ENCODE measurements at regions not wholly inside any gene's neighbourhood (a gene's known extent, or its start where the extent isn't known, plus 50 kb on each side); places are given as distances from the start of the nearest gene placed in this dataset.
"Not testable (repeated sequence)": the region's sequence is repeated elsewhere in the genome, so short reads cannot be mapped to it uniquely, and the experiment has no call there.

GRCh38 chr10:28763471-28764170 is 86.3 kb downstream of the BAMBI start:
- DNase-seq (ENCODE audit: low spot score, unreplicated experiment): no peak
- Mint-ChIP-seq H3K27me3 (no peaks in the 10 kb centered on the region), H3K27ac (no peak overlapping the region), H3K4me3 (ENCODE audit: low read depth) (no peak overlapping the region), H3K36me3 (ENCODE audit: insufficient read depth) (no peaks in the 10 kb centered on the region), H3K9me3 (ENCODE audit: low read depth) (no peaks in the 10 kb centered on the region), H3K4me1 (ENCODE audit: low read depth) (peaks cover 9% of the 10 kb centered on the region)
- no peak for TF ChIP-seq CTCF (IDR thresholded peaks at IDR 0.05; ENCODE audit: unreplicated experiment)

DNA sequence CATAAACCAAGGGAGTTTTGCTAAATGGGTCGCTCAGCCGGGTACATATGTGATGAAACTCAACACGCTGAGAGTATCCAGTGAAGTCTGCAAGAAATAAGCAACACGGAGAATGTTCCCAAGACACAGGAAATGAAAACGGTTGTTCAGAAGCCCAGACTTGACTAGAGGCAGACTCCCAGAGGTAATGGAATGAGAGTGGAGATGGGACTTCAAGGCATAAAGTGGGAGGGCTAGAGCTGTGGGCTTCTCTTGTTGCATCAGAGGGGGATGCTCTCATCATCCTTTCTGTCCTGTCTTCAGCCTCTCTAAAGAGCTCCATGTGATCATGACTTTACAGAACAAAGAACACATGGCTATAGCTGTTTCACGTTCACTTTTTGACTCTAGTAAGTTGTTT is 88.3 kb downstream of the BAMBI start:
- Mint-ChIP-seq H3K27me3 (no peaks in the 10 kb centered on the region), H3K36me3 (ENCODE audit: insufficient read depth) (no peaks in the 10 kb centered on the region), H3K4me3 (ENCODE audit: low read depth) (no peak overlapping the region), H3K27ac (no peak overlapping the region), H3K9me3 (ENCODE audit: low read depth) (no peaks in the 10 kb centered on the region), H3K4me1 (ENCODE audit: low read depth) (peaks cover 18% of the 10 kb centered on the region)
- no peak for DNase-seq (ENCODE audit: low spot score, unreplicated experiment)
- no peak for TF ChIP-seq CTCF (IDR thresholded peaks at IDR 0.05; ENCODE audit: unreplicated experiment)

DNA sequence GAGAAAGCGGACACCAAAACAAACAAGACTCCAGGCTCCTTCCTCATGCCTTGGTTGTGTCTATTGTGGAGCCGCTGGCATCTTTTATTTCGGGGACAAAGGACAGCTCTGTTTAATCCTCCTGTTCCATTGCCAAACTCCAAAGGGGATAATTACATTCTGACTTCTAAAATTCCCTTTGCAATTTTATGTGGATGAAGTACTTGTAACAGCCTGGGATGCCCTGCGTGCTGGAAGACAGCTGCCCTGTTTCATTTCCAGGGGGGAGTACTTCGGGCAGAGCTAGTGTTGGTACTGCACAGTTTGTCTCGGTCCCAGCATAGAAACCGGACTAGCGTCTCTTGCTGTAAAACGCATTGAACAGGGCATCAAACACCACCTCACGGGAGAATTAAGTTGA is 90.9 kb downstream of the BAMBI start:
- H3K27ac Mint-ChIP-seq: no peak overlapping the region
- no peak for DNase-seq (ENCODE audit: low spot score, unreplicated experiment)
- H3K36me3 Mint-ChIP-seq (ENCODE audit: insufficient read depth): no peaks in the 10 kb centered on the region
- no peak overlapping the region for H3K4me3 Mint-ChIP-seq (ENCODE audit: low read depth)
- no peak for TF ChIP-seq CTCF (IDR thresholded peaks at IDR 0.05; ENCODE audit: unreplicated experiment)
- no peaks in the 10 kb centered on the region for H3K9me3 Mint-ChIP-seq (ENCODE audit: low read depth)
- no peaks in the 10 kb centered on the region for H3K27me3 Mint-ChIP-seq
- peaks cover 17% of the 10 kb centered on the region for H3K4me1 Mint-ChIP-seq (ENCODE audit: low read depth)

DNA sequence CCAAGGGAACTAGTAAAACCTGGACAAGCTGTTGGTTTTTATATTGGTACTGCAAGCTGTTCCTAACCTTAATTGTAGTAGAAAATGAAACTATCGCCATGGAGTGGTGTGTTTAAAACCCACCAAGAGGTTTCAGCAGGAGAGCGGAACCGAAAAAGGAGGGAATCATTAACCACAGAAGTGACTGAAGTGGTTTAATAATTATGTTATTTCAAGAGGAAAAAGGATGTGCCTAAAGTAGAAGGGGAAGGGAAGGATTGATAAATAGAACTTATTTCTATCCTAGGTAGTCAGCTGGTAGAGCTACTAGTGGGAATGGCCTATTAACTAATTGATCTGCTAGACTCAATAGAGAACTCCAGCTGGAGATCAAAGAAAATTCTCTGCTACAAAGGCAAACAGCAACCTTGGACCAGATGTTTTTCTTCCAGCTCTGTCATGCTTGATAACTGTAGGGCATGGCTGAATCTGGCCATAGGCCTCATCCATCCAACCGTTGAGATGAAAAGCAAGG is 91.8 kb downstream of the BAMBI start:
- no peak for TF ChIP-seq CTCF (IDR thresholded peaks at IDR 0.05; ENCODE audit: unreplicated experiment)
- Mint-ChIP-seq H3K27ac (peak overlapping the region; percentile 74), H3K27me3 (no peaks in the 10 kb centered on the region), H3K36me3 (ENCODE audit: insufficient read depth) (no peaks in the 10 kb centered on the region), H3K4me1 (ENCODE audit: low read depth) (peaks cover 19% of the 10 kb centered on the region), H3K9me3 (ENCODE audit: low read depth) (no peaks in the 10 kb centered on the region), H3K4me3 (ENCODE audit: low read depth) (no peak overlapping the region)
- DNase-seq (ENCODE audit: low spot score, unreplicated experiment): no peak

DNA sequence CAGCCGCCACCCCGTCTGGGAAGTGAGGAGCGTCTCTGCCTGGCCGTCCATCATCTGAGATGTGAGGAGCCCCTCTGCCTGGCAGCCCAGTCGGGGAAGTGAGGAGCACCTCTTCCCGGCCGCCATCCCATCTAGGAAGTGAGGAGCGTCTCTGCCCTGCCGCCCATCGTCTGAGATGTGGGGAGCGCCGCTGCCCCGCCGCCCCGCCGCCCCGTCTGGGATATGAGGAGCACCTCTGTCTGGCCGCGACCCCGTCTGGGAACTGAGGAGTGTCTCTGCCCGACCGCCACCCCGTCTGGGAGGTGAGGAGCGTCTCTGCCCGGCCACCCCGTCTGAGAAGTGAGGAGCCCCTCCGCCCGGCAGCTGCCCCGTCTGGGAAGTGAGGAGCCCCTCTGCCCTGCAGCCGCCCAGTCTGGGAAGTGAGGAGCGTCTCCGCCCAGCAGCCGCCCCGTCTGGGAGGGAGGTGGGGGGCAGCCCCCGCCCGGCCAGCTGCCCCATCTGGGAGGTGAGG is 94.3 kb downstream of the BAMBI start:
- H3K27me3 Mint-ChIP-seq; H3K9me3 Mint-ChIP-seq (ENCODE audit: low read depth); H3K36me3 Mint-ChIP-seq (ENCODE audit: insufficient read depth); H3K4me3 Mint-ChIP-seq (ENCODE audit: low read depth); DNase-seq (ENCODE audit: low spot score, unreplicated experiment); H3K27ac Mint-ChIP-seq: not testable (repeated sequence)
- peaks cover 19% of the 10 kb centered on the region for H3K4me1 Mint-ChIP-seq (ENCODE audit: low read depth)

Measured in progenitor cell of endocrine pancreas (in vitro differentiated cells).